A549 (cell line): ENCODE measurements at regions not wholly inside any gene's neighbourhood (a gene's known extent, or its start where the extent isn't known, plus 50 kb on each side); places are given as distances from the start of the nearest gene placed in this dataset.

Experiments
- ATAC-seq, 2 experiments: fragments of 200-7000 bp in 1 of 2; fragments of >200 bp in 1 of 2; cut with Nextera tagmentation in 1 of 2; cut with Tn5 transposase in 1 of 2; 3 replicates each; pipeline versions ENCODE4 v1.8.0 to v1.9.1; 2018 to 2020; ENCODE audit warnings: mild to moderate bottlenecking in 1 of 2, moderate library complexity in 1 of 2
- CTCF ChIA-PET: fragments of 300-600 bp; sonication (Branson Sonifier 250); formaldehyde crosslinking; extraction: SDS; loops from one replicate; lab custom pipeline; 2021; ENCODE audit warnings: antibody characterized with exemption, inconsistent platforms; lab: Yijun Ruan, JAX
- POLR2A ChIA-PET: fragments of 350-600 bp; formaldehyde crosslinking; extraction: SDS; loops from one replicate; lab custom pipeline; 2021; ENCODE audit warnings: antibody characterized with exemption, inconsistent platforms; lab: Yijun Ruan, JAX
- DNase-seq, 2 experiments: peaks; one replicate each; pipeline versions ENCODE4 v3.0.0 to v3.0.0-alpha.2; 2011 to 2016; ENCODE audit warnings: low read depth in 1 of 2, low spot score in 1 of 2
- FAIRE-seq: peaks from 2 replicates; lab custom pipeline; 2011; peaks lifted over from hg19 to GRCh38; lab: Jason Lieb, UNC
- H3K27ac ChIP-seq, 2 experiments: fragments of >200 bp; sonication (Bioruptor Twin); formaldehyde crosslinking; 3 replicates each; pipeline ENCODE4 v1.5.1; 2016 to 2017
- H3K4me1 ChIP-seq: fragments of >200 bp; sonication (Bioruptor Twin); formaldehyde crosslinking; 3 replicates; pipeline ENCODE4 v1.6.1; 2016
- H3K4me2 ChIP-seq: fragments of >200 bp; sonication (Bioruptor Twin); formaldehyde crosslinking; 3 replicates; pipeline ENCODE4 v1.6.1; 2016
- H3K4me3 ChIP-seq: fragments of >200 bp; sonication (Bioruptor Twin); formaldehyde crosslinking; 3 replicates; pipeline ENCODE4 v1.5.1; 2016
- H3K9me3 ChIP-seq: fragments of >200 bp; sonication (Bioruptor Twin); formaldehyde crosslinking; 3 replicates; pipeline ENCODE4 v1.6.1; 2016
- BHLHE40 ChIP-seq: IDR thresholded peaks from 2 replicates; pipeline ENCODE4 v1.6.1; 2012; ENCODE audit warnings: low read depth, low read length, inconsistent platforms
- CBX2 ChIP-seq: fragments of 200-600 bp; sonication (generic); IDR thresholded peaks from 2 replicates; pipeline ENCODE4 v1.6.1; 2016; ENCODE audit warnings: low read depth, mild to moderate bottlenecking, borderline replicate concordance
- CBX8 ChIP-seq: fragments of 200-600 bp; sonication (generic); IDR thresholded peaks from 2 replicates; pipeline ENCODE4 v1.6.1; 2016
- EHF ChIP-seq: fragments of 250-450 bp; sonication (Bioruptor Pico); IDR thresholded peaks from 2 replicates; pipeline ENCODE4 v1.5.0; 2020; ENCODE audit warnings: mild to moderate bottlenecking
- FOSB ChIP-seq: fragments of 250-450 bp; sonication (Bioruptor Pico); IDR thresholded peaks from 2 replicates; pipeline ENCODE4 v1.5.0; 2020; ENCODE audit warnings: mild to moderate bottlenecking, moderate library complexity
- FOSL2 ChIP-seq, 2 experiments: fragments of 450-650 bp in 1 of 2; fragments of >200 bp in 1 of 2; sonication (Bioruptor Twin) in 1 of 2; formaldehyde crosslinking; IDR thresholded peaks; 2 replicates each; pipeline versions ENCODE4 v1.5.0 to v1.6.1; 2016 to 2020; ENCODE audit warnings: mild to moderate bottlenecking in 1 of 2, moderate library complexity in 1 of 2
- FOXS1 ChIP-seq: fragments of 250-450 bp; sonication (Bioruptor Pico); IDR thresholded peaks from 2 replicates; pipeline ENCODE4 v1.5.0; 2020; ENCODE audit warnings: mild to moderate bottlenecking, moderate library complexity
- GATA3 ChIP-seq: IDR thresholded peaks from 2 replicates; pipeline ENCODE4 v1.6.1; 2012; ENCODE audit warnings: borderline replicate concordance
- NFE2L2 ChIP-seq: fragments of 150-350 bp; conservative IDR thresholded peaks from 2 replicates; pipeline ENCODE4 v1.6.1; 2014; ENCODE audit warnings: low read length
- NPAS2 ChIP-seq: fragments of 250-450 bp; sonication (Bioruptor Pico); IDR thresholded peaks from 2 replicates; pipeline ENCODE4 v1.8.0; 2022; ENCODE audit warnings: mild to moderate bottlenecking, moderate library complexity, borderline replicate concordance
- PHF8 ChIP-seq: fragments of 200-600 bp; sonication (generic); IDR thresholded peaks from 2 replicates; pipeline ENCODE4 v1.6.1; 2016; ENCODE audit warnings: low read depth, mild to moderate bottlenecking, antibody characterized with exemption, moderate library complexity, borderline replicate concordance
- POLR2AphosphoS2 ChIP-seq: conservative IDR thresholded peaks from 2 replicates; pipeline ENCODE4 v1.6.1; 2012; ENCODE audit warnings: low read length, improper control_type of control experiment, inconsistent platforms
- RAD21 ChIP-seq, 2 experiments: fragments of >200 bp in 1 of 2; sonication (Bioruptor Twin) in 1 of 2; formaldehyde crosslinking in 1 of 2; IDR thresholded peaks in 1 of 2; conservative IDR thresholded peaks in 1 of 2; 2 replicates in 1 of 2; 3 replicates in 1 of 2; pipeline ENCODE4 v1.6.1; 2012 to 2018; ENCODE audit warnings: inconsistent platforms in 1 of 2
- RCOR1 ChIP-seq: fragments of 150-350 bp; IDR thresholded peaks from 2 replicates; pipeline ENCODE4 v1.6.1; 2014; ENCODE audit warnings: antibody characterized with exemption, low read length, low read depth
- RFX5 ChIP-seq: fragments of 450-650 bp; IDR thresholded peaks from 2 replicates; pipeline ENCODE4 v1.7.1; 2014; ENCODE audit warnings: antibody characterized with exemption, mild to moderate bottlenecking, moderate library complexity
- RNF2 ChIP-seq: fragments of 200-600 bp; sonication (generic); IDR thresholded peaks from 2 replicates; pipeline ENCODE4 v1.6.1; 2016; ENCODE audit warnings: low read depth, mild to moderate bottlenecking, antibody characterized with exemption, moderate library complexity, borderline replicate concordance
- SMC3 ChIP-seq: fragments of >200 bp; sonication (Bioruptor Twin); formaldehyde crosslinking; IDR thresholded peaks from 3 replicates; pipeline ENCODE4 v1.6.1; 2018; ENCODE audit warnings: inconsistent platforms
- ZC3H11A ChIP-seq: fragments of 450-650 bp; IDR thresholded peaks from 2 replicates; pipeline ENCODE4 v1.6.1; 2014; ENCODE audit warnings: antibody characterized with exemption, mild to moderate bottlenecking
- ZFP36 ChIP-seq: fragments of 450-650 bp; IDR thresholded peaks from 2 replicates; pipeline ENCODE4 v1.6.1; 2014; ENCODE audit warnings: borderline replicate concordance; ENCODE audit not compliant: partially characterized antibody
- WGBS: methylation state at CpG from one replicate; pipeline ENCODE4 v1.1.6; 2017; ENCODE audit errors: missing lambda C conversion rate; 5-methylcytosine and 5-hydroxymethylcytosine counted together
- TF ChIP-seq, protein P1 (sequence below): IDR thresholded peaks from 2 replicates; pipeline ENCODE4 v1.6.1; 2012
- TF ChIP-seq, protein P2 (sequence below): fragments of 250-450 bp; sonication (Bioruptor Pico); IDR thresholded peaks from 2 replicates; pipeline ENCODE4 v1.5.0; 2021; ENCODE audit warnings: mild to moderate bottlenecking, moderate library complexity, borderline replicate concordance
- TF ChIP-seq, protein P3 (sequence below): IDR thresholded peaks from 2 replicates; pipeline ENCODE4 v1.6.1; 2012
- TF ChIP-seq, protein P4 (sequence below): fragments of >200 bp; sonication (Bioruptor Twin); formaldehyde crosslinking; IDR thresholded peaks from 3 replicates; pipeline ENCODE4 v1.5.1; 2016

DNA sequence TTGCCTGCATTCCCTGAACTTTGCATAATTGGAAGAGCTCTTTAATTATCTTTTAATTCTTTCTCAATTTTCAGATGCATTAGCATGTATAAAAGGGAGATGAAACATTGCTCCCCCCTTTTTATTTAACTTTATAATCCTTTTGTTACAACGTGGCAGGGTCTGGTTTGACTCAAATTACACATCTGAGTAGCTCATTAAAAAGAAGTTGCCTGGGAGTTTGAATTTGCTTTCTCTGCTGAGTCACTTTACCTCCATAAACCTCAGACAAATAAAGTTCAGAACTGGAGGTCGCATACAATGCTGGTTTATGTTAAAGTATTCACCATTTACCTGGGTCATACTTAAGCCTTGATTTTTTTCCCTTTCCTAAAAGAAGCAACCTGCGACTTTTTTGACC is 495.2 kb downstream of the PREX1 start:
- ChIA-PET POLR2A (no interaction called here), CTCF (interaction anchor here (1.3 to 1.7 kb wide), 2 partner anchors 12 to 655 kb away, joined by 4 to 5 read pairs; no protein-coding TSS in a partner anchor)
- H3K4me1 ChIP-seq, result peaks cover 63% of the 10 kb centered on the region
- WGBS, result 15% methylated on average over 3 of the region's 3 CpGs
- TF ChIP-seq CBX2, result no peak
- TF ChIP-seq, protein P1, sequence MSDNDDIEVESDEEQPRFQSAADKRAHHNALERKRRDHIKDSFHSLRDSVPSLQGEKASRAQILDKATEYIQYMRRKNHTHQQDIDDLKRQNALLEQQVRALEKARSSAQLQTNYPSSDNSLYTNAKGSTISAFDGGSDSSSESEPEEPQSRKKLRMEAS, result no peak
- no peak for TF ChIP-seq CBX8
- TF ChIP-seq, protein P2, sequence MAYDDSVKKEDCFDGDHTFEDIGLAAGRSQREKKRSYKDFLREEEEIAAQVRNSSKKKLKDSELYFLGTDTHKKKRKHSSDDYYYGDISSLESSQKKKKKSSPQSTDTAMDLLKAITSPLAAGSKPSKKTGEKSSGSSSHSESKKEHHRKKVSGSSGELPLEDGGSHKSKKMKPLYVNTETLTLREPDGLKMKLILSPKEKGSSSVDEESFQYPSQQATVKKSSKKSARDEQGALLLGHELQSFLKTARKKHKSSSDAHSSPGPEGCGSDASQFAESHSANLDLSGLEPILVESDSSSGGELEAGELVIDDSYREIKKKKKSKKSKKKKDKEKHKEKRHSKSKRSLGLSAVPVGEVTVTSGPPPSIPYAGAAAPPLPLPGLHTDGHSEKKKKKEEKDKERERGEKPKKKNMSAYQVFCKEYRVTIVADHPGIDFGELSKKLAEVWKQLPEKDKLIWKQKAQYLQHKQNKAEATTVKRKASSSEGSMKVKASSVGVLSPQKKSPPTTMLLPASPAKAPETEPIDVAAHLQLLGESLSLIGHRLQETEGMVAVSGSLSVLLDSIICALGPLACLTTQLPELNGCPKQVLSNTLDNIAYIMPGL (CRISPR knock-in tag), result no peak
- no peak for TF ChIP-seq GATA3
- no peak for TF ChIP-seq RFX5
- no peak for TF ChIP-seq FOXS1 (CRISPR knock-in tag)
- TF ChIP-seq ZC3H11A, result no peak
- no peak for TF ChIP-seq BHLHE40
- TF ChIP-seq, protein P3, sequence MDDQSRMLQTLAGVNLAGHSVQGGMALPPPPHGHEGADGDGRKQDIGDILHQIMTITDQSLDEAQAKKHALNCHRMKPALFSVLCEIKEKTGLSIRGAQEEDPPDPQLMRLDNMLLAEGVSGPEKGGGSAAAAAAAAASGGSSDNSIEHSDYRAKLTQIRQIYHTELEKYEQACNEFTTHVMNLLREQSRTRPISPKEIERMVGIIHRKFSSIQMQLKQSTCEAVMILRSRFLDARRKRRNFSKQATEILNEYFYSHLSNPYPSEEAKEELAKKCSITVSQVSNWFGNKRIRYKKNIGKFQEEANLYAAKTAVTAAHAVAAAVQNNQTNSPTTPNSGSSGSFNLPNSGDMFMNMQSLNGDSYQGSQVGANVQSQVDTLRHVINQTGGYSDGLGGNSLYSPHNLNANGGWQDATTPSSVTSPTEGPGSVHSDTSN, result no peak
- no peak for TF ChIP-seq FOSB (CRISPR knock-in tag)
- TF ChIP-seq RCOR1, result no peak
- no peak for TF ChIP-seq EHF (CRISPR knock-in tag)
- no peak for TF ChIP-seq NFE2L2
- H3K9me3 ChIP-seq, result 0 out of 3 replicates have a peak, but pooled peaks cover 2% of the 10 kb centered on the region
- H3K27ac ChIP-seq, result peak overlapping the region; percentile 35 to 58; a peak in 5 of 6 replicates
- peak overlapping the region; percentile 59 for H3K4me2 ChIP-seq
- no peak for FAIRE-seq
- no peak for DNase-seq
- H3K4me3 ChIP-seq, result no peak overlapping the region
- ATAC-seq, result no peak

DNA sequence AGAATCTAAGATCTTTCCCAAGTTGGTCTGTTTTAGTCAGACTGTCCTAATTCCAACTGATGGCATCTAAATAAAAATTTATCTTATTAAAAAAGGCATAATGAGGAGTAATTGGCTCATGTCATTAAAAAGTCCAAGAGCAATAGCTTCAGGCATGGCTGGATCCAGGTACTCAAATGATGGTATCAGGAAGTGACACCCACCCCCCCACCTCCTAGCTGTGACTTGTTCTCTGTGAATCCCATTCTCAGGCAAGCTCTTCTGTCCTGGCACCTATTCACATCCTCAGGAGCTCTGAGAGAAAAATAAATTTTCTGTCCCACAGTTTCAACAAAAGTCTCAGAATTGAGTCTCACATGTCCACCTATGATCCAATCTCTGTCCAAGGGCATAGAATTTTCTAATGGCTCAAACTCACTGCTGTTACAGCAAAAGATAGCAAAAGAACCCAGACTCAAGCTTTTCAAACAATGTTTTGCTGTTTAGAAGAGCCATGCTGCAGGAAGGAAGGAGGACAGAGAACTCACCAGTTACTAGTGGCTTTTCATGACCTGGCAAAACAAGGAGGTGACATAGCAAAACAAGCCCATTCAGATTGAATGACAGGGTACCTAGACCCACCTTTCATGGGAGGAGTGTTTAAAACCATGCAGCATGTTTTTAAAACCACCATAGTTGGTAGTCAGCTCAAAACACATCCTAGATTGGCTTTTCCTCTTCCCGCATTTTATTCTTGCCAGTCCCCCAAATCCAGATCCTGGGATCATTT is 496.1 kb downstream of the PREX1 start:
- no peak overlapping the region for H3K4me3 ChIP-seq
- ChIA-PET POLR2A (no interaction called here), CTCF (interaction anchor here (1.3 to 1.7 kb wide), 2 partner anchors 11 to 654 kb away, joined by 4 to 5 read pairs; no protein-coding TSS in a partner anchor)
- TF ChIP-seq POLR2AphosphoS2, result no peak
- no peak for TF ChIP-seq PHF8
- TF ChIP-seq RNF2, result no peak
- H3K27ac ChIP-seq, result peak overlapping the region; percentile 35 to 58; a peak in 4 of 6 replicates
- FAIRE-seq (no peak), ATAC-seq (no peak), DNase-seq (no peak)
- H3K9me3 ChIP-seq, result no peaks in the 10 kb centered on the region
- H3K4me2 ChIP-seq, result peak overlapping the region; percentile 59
- WGBS, result 89% methylated on average over 1 of the region's 1 CpG
- peaks cover 58% of the 10 kb centered on the region for H3K4me1 ChIP-seq

DNA sequence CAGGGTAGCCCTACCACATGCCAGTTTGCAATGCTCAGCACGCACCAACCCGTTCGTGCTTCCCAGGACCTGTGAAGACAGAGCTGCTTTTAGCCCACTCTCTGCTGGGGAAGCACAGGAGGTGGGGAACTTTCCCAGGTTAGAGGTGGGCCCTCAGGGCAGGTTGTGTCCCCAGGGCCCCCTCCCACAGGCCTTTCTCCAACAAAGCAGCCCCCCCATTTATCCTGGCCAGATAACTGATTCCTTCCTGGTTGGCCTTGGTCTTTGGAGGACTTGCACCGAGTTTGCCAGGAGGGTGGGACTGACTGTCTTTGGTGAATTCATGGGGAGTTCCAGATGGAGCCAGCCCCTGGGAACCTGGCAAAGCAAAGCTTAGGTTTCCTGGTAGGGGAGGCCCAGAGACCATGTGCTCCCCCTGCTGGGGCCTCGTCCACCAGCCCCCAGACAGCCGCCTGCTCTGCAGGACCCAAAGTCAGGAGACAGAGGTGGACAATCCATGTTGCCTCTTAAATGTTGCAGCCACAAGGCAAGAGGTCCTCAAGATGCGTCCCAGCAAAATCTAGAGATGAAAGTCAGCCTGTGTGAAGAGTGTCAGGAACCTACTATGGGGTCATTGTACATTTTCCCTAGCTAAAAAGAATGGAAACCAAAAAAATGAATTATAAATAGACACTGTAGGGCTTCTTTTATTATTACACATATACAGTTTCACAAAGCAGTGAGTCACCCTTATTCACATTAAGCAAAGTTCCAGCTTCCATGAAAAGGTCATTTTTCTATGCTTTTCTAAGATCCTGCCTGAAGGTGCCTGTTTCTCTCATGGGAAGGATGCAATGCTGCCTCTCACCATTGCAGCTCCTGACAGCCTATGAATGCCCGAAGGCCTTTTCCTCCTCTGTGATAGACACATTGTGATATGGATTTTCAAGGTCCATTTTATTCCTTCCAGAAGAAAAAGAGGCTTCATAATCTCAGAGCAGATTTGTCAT is 497.8 kb downstream of the PREX1 start:
- POLR2A ChIA-PET, result no interaction called here
- FAIRE-seq (no peak), ATAC-seq (peak; percentile 51 to 83; a peak in 5 of 6 replicates), DNase-seq (peak; percentile 16 to 39)
- no peak overlapping the region for H3K4me3 ChIP-seq
- CTCF ChIA-PET, result interaction anchor here (0.7 to 1.5 kb wide), 6 partner anchors 8 to 578 kb away, joined by 3 to 6 read pairs (median 3); partner anchors contain the start of gene SULF2
- peaks cover 43% of the 10 kb centered on the region for H3K4me1 ChIP-seq
- no peaks in the 10 kb centered on the region for H3K9me3 ChIP-seq
- WGBS, result 64% methylated on average over 8 of the region's 8 CpGs
- peak overlapping the region; percentile 55 for H3K4me2 ChIP-seq
- peak; percentile 31 to 45; a peak in 2 of 5 replicates for TF ChIP-seq RAD21 (conservative IDR thresholded peaks at IDR 0.05 in 1 of 2, IDR thresholded peaks at IDR 0.05 in 1 of 2)
- no peak for TF ChIP-seq ZFP36
- TF ChIP-seq, protein P4, sequence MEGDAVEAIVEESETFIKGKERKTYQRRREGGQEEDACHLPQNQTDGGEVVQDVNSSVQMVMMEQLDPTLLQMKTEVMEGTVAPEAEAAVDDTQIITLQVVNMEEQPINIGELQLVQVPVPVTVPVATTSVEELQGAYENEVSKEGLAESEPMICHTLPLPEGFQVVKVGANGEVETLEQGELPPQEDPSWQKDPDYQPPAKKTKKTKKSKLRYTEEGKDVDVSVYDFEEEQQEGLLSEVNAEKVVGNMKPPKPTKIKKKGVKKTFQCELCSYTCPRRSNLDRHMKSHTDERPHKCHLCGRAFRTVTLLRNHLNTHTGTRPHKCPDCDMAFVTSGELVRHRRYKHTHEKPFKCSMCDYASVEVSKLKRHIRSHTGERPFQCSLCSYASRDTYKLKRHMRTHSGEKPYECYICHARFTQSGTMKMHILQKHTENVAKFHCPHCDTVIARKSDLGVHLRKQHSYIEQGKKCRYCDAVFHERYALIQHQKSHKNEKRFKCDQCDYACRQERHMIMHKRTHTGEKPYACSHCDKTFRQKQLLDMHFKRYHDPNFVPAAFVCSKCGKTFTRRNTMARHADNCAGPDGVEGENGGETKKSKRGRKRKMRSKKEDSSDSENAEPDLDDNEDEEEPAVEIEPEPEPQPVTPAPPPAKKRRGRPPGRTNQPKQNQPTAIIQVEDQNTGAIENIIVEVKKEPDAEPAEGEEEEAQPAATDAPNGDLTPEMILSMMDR, result peak; percentile 25; the same call in 2 of the 3 replicates
- TF ChIP-seq SMC3, result 0 out of 3 replicates have a peak, but pooled peaks have one; percentile 19
- no peak for TF ChIP-seq FOSL2 (IDR thresholded peaks at IDR 0.05)
- peak; percentile 15; the same call in 1 of the 2 replicates for TF ChIP-seq FOSL2 (CRISPR knock-in tag; IDR thresholded peaks at IDR 0.05)
- TF ChIP-seq NPAS2 (CRISPR knock-in tag), result no peak
- TF ChIP-seq FOXS1 (CRISPR knock-in tag), result no peak
- TF ChIP-seq, all 56 proteins: peak for 4
- peak overlapping the region; percentile 36 to 66; a peak in 4 of 6 replicates for H3K27ac ChIP-seq
